ENCODE measurements at regions not wholly inside any gene's neighbourhood (a gene's known extent, or its start where the extent isn't known, plus 50 kb on each side); places are given as distances from the start of the nearest gene placed in this dataset.

- no peak for DNase-seq (ENCODE audit: low read depth)
These were observed 73.9 kb downstream of the CASP3 start for GRCh38 chr4:184575306-184575705.

- no peak for DNase-seq (ENCODE audit: low read depth)
These were observed 74.4 kb downstream of the CASP3 start for GRCh38 chr4:184574861-184575260.

- no peak for DNase-seq (ENCODE audit: low read depth)
These were observed 75.5 kb downstream of the CASP3 start for GRCh38 chr4:184573701-184574100.

DNA sequence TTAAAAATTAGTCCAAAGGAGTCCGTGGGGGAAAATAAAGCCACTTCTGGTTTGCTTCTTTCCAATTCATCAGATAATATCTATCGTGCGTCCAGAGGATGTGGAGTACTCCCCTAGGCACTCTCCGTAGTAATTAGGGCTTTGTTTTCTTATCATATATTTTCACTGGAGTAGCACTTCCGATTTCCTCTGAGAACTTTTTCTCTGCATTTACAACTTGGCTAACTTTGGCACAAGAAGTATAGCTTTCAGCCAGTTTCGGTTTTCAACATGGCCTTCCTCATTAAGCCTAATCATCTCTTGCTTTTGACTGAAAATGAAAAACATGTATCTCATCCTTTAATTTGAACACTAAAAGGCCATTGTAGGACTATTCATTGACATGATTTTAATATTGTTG lies 80.5 kb downstream of the CASP3 start:
- no peak for DNase-seq (ENCODE audit: low read depth)

- no peak for DNase-seq (ENCODE audit: low read depth)
These were observed 85.6 kb downstream of the CASP3 start for GRCh38 chr4:184563621-184564020.

GRCh38 chr4:184558996-184559395 lies 84.6 kb upstream of the IRF2 start:
- DNase-seq (ENCODE audit: low read depth), result no peak

- DNase-seq (ENCODE audit: low read depth), result no peak
These were observed 79.5 kb upstream of the IRF2 start for GRCh38 chr4:184553891-184554290.

GRCh38 chr4:184550476-184550875 lies 76.1 kb upstream of the IRF2 start:
- no peak for DNase-seq (ENCODE audit: low read depth)

DNA sequence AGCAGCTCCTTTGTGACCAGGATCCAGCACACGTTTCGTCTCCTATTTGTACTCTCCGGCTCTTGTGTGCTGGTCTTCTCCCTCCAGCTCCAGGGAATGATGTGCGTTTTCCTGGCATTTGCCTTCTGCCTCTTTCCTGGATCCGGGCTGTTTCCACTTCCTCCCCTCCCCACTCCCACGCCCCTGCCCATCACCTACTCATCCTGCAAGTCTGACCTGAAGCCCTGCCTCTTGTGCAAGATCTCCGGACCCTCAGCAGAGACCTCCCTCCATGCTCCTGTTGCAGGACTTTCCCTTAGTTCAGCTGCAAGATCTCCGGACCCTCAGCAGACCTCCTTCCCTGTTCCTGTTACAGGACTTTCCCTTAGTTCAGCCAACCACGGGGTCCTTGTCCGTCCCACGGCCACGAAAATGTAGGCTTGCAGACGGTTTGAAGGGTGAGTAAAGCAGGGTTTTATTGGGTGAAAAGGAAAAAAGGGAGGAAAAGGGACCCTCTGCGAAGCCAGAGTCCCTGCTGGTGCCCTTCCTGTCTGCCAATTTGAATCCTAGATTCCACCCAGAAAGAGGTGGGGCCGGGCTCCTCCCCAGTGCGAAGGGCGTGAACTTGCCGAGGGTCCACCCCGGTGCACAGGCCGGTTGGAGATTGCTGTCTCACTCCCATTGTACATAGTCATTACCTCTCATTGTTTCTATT lies 74.4 kb upstream of the IRF2 start:
- DNase-seq (ENCODE audit: low read depth), result no peak

- DNase-seq (ENCODE audit: low read depth), result no peak
These were observed 73.9 kb upstream of the IRF2 start for GRCh38 chr4:184548316-184548647.

DNA sequence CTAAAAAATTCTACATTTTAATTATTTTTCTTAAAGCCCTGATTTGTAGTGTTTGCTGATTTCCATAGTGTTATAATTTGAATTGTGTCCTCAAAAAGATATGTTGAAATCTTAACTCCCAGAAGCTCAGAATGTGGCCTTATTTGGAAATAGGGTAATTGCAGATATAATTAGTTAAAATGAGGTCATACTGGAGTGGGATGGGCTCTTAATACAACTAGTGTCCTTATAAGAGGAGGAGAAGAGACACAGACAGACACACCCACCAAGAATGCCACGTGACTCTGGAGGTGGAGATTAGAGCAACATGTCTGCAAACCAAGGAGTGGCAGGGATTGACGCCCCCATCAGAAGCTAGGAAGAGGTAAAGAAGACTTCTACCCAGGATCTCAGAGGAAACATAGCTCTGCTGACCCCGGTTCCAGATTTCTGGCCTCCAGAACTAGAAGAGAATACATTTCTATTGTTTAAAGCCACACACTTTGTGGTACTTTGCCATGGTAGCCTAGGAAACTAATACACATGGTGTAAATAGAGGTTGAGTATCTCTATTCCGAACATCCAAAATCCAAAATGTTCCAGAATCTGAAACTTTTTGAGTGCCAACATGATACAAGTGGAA lies 70.5 kb upstream of the IRF2 start:
- no peak for DNase-seq (ENCODE audit: low read depth)

DNA sequence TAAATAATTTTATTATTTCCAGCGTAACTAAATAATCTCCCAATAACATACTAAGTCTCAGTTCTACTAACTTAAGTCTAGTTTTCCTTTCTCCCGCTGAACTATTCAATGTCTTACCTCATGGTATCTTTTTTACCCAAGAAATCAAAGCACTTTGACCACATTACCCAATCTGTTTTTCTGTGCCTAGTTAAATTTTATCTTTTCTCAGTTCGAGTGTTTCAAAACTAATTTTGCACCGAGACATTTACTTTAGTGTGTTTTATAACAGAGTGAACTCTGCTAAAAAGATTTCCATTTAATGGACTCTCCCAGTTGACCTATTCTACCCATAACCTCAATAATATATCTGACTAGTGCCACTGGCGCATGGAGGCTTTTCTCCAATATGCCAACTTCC lies 67.6 kb upstream of the IRF2 start:
- no peak for DNase-seq (ENCODE audit: low read depth)

DNA sequence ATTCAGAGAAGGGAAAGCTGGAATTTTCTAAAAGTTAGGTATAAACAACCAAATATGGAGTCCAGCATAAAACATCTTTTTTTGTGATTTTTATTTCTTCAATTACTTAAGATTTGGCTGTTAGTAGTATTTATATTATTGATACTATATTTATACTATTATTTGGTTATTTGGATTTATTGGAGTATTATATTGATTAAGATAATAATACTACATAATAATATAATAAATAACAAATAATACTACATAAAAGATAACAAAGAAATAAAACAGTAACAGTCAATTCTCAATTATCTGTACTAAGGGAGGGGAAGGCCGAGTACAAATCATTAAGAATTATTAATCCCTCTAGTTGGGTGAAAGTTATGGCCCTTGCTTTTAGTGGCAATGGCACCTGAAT lies 66.0 kb upstream of the IRF2 start:
- DNase-seq (ENCODE audit: low read depth), result no peak

GRCh38 chr4:184538023-184538599 lies 63.8 kb upstream of the IRF2 start:
- DNase-seq (ENCODE audit: low read depth), result peak; percentile 49

DNA sequence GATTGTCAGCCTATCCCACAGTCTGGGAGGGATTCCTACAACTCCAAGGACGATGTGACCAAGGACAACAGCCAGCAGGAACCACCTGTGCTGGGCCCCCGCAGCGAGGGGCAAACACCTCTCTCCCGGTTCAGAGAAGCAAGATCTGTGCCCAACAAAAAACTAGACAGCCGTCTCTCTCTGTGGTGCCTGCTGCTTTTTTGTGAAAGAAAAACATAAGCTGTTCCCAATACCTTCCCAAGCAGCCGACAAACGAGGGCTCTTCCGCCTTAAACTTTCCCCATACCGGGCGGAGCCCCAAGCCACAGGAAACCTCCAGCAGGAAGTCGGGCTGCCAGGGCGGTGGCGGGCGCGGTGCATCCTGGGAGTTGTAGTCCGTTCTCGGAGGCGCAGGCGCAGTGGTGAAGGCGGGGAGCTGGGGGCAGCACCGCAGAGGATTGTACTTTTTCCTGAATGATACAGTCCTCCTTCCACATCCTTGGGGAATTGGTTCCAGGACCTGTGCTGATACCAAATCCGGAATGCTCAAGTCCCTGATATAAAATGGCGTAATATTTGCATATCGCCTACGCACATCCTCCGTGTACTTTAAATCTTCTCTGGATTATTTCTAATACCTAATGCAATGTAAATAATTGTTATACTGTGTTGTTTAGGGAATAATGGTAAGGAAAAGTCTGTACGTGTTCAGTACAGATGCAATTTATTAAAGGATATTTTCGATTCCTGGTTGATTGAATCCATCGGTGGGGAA lies 63.1 kb upstream of the IRF2 start:
- DNase-seq (ENCODE audit: low read depth), result peak; percentile 90

DNA sequence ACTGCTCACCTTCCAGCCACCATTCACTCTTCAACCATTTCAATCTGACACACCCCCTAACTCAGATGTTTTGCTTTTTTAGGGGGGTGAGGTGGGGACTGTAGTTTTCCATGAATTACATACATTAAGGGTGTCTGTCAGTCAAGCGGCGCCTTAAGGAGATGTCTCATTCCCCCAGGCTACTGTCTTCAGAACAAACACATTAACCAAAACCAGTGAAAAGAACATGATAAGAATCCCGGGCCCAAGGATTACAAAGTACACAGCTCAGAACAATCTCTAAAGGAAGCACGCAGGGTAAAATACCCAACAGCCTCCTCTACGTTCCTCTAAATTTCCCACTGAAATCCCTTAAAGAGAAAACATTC lies 62.5 kb upstream of the IRF2 start:
- DNase-seq (ENCODE audit: low read depth), result no peak

- no peak for DNase-seq (ENCODE audit: low read depth)
These were observed 61.9 kb upstream of the IRF2 start for GRCh38 chr4:184536065-184536880.

DNA sequence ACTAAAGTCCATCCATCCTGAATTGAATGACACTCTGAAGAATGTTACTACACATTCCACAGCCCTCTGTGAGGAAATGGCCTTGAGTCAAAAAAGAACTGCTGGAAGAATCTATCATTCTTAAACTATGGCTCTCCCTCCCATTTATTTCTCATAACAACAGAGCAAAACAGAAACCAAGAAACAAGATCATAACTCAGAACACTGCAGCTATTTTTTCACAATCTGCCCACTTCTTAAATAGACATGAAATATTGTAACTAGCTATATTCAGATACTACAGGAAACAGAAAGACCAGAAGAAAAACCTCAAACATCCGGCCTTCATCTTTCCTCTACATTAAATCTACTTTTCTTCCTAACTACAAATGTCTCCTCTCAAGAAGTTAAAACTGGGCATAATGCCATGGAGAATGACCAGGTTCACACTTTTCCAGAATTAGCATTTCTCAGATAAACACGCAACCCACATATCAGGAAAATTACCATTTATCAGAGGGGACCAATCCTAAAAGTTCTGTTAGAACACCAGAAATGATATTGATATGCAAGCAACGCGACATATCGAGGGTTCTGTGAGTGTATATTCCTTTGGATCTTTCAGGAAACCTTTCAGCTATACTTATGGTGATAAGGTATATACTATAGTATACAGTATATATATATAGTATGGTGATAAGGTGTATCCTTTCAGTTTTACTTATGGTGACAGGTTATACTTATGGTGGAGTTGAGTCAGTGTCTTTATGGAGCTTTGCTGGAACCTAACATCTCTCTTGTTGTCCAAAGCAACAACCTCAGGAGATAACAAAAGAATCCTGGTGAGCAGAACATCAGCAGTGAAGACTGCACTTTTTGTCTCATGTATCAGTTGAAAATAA lies 60.4 kb upstream of the IRF2 start:
- no peak for DNase-seq (ENCODE audit: low read depth)

DNA sequence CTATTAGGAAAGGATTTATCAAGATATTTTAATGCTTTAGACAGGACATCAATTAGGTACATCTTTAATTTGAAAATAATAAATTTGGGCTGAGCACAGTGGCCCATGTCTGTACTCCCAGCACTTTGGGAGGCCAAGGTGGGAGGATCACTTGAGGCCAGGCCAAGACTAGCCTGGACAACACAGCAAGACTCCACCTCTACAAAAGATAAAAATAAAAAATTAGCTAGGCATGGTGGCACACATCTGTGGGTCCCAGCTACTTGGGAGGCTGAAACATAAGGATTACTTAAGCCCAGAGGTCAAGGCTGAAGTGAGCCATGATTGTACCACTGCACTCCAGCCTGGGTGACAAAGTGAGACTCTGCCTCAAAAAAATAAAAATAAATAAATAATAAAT lies 59.6 kb upstream of the IRF2 start:
- DNase-seq (ENCODE audit: low read depth), result no peak

- DNase-seq (ENCODE audit: low read depth), result no peak
These were observed 56.7 kb upstream of the IRF2 start for GRCh38 chr4:184531008-184531407.

- no peak for DNase-seq (ENCODE audit: low read depth)
These were observed 54.9 kb upstream of the IRF2 start for GRCh38 chr4:184529283-184529682.

All from activated T-cell treated with anti-CD3 and anti-CD28 coated beads for 24 hours (primary cell).